Neutrophil (primary cell): ENCODE measurements at regions not wholly inside any gene's neighbourhood (a gene's known extent, or its start where the extent isn't known, plus 50 kb on each side); places are given as distances from the start of the nearest gene placed in this dataset.

ENCODE experiments used
- H3K27ac ChIP-seq: fragments of 200-600 bp; sonication (generic); 2 replicates; pipeline ENCODE4 v1.5.1; 2016; ENCODE audit warnings: mild to moderate bottlenecking, moderate library complexity
- H3K27me3 ChIP-seq: fragments of 200-600 bp; sonication (generic); 2 replicates; pipeline ENCODE4 v1.6.0; 2016; ENCODE audit warnings: mild to moderate bottlenecking
- H3K36me3 ChIP-seq: fragments of 200-600 bp; sonication (generic); 2 replicates; pipeline ENCODE4 v1.5.1; 2017
- H3K4me1 ChIP-seq, 2 experiments: fragments of 200-600 bp in 1 of 2; sonication (generic) in 1 of 2; 1 replicate in 1 of 2; 2 replicates in 1 of 2; pipeline versions ENCODE4 v1.5.1 to v1.6.1; 2013 to 2016; ENCODE audit warnings: low read depth in 1 of 2, low read length in 1 of 2, mild to moderate bottlenecking in 1 of 2, moderate library complexity in 1 of 2; ENCODE audit not compliant: control insufficient read depth in 1 of 2, insufficient read depth in 1 of 2
- H3K4me3 ChIP-seq, 2 experiments: fragments of 200-600 bp in 1 of 2; sonication (generic) in 1 of 2; 1 replicate in 1 of 2; 2 replicates in 1 of 2; pipeline ENCODE4 v1.5.1; 2013 to 2016; ENCODE audit warnings: low read depth in 1 of 2, low read length in 1 of 2, mild to moderate bottlenecking in 1 of 2, moderate library complexity in 1 of 2
- H3K9me3 ChIP-seq: fragments of 200-600 bp; sonication (generic); 2 replicates; pipeline ENCODE4 v1.5.1; 2016
- CTCF ChIP-seq: fragments of 200-600 bp; sonication (generic); IDR thresholded peaks from 2 replicates; pipeline ENCODE4 v1.5.1; 2016; ENCODE audit warnings: antibody characterized with exemption

DNA sequence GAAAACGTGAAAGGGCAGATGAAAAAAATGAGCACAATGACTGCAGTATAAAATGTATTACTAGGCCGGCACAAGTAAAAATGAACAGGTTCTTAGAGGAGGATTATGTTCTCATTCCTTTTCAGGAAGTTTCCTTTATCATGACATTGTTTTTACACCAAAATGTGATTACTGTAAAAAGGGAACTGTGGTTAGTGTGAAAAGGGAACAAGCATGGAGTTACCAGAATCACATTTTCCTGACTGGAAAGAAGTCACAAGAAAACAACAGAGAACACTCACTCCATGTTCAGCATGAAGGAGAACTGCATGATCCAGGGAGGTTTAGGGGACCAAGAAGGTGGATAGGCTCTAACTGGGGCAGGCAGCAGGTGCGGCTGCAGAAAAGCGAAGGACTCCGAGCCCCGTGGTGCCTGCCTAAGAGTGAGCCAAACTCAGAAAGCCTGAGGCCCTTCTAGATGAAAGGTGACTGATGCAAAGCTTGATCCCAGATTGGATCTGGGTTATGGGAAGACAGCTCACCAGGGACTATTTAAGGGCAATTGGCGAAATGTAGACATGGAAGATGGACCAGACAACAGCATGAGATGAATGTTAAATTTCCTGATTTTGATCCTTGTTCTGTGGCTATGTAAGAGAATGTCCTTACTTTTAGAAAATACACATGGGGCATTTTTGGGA is 77.3 kb downstream of the CCR1 start:
- H3K4me3 ChIP-seq = peak overlapping the region; percentile 51 to 64
- TF ChIP-seq CTCF = no peak
- peak overlapping the region; percentile 96 for H3K27ac ChIP-seq

DNA sequence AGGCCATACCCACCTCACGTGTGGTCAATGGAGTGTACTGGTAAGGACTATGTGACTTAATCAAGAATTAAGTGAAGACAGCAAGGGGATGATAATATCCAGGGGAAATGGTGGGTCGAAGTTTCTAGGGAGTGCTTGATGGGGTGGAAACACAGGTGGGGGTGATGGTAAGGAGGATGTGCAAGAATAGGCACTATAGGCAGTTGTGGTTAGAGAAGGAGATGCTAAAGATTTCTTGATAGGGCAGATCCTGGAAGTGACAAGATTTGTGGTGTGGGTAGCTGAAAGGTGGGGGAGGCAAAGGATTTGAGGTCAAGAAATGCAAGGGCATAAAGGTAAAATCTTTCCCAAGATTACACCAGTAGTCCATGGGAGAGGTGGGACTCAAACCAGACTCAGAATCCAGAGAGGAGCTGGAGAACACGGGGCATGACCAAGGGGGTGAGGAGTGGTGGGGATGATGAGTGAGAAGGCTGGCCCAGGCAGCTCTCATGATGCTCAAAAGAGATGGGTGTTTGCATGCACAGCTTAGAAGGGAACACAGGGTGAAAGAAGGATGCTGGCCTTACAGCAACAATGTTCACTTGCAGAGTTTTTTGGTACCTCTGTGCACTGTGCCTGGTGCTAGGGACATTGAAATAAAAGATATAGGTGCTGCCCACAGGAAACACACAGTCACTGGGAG is 78.4 kb downstream of the CCR1 start:
- no peaks in the 10 kb centered on the region for H3K9me3 ChIP-seq
- H3K27ac ChIP-seq = peak overlapping the region; percentile 96
- no peaks in the 10 kb centered on the region for H3K27me3 ChIP-seq
- no peaks in the 10 kb centered on the region for H3K36me3 ChIP-seq
- peak overlapping the region; percentile 51 to 64 for H3K4me3 ChIP-seq
- peaks cover 55 to 60% of the 10 kb centered on the region in 2 experiments for H3K4me1 ChIP-seq
- TF ChIP-seq CTCF = no peak

More for the DNA sequence above, 77.3 kb downstream of the CCR1 start:
- Histone ChIP-seq H3K36me3 (no peaks in the 10 kb centered on the region), H3K9me3 (no peaks in the 10 kb centered on the region), H3K27me3 (no peaks in the 10 kb centered on the region), H3K4me1 (peaks cover 50 to 54% of the 10 kb centered on the region in 2 experiments)

DNA sequence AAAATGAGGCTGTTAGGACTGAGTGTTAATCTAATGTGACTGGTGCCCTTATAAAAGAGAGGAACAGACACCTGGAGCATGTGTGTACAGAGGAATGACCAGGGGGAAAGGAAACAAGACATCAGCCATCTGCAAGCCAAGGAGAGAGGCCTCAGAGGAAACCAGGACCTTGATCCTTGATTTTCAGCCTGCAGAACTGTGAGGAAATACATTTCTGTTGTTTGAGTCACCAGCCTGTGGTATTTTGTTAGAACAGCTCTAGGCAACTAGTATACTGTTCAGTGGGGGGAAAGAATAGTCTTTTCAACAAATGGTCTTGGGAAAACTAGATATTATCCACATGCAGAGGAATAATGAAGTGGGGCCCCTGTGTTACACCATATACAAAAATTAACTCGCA is 80.6 kb downstream of the CCR1 start:
- no peaks in the 10 kb centered on the region for H3K9me3 ChIP-seq
- no peaks in the 10 kb centered on the region for H3K27me3 ChIP-seq
- TF ChIP-seq CTCF = no peak
- no peak overlapping the region for H3K4me3 ChIP-seq
- H3K4me1 ChIP-seq = peaks cover 53 to 58% of the 10 kb centered on the region in 2 experiments
- H3K27ac ChIP-seq = no peak overlapping the region
- no peaks in the 10 kb centered on the region for H3K36me3 ChIP-seq

DNA sequence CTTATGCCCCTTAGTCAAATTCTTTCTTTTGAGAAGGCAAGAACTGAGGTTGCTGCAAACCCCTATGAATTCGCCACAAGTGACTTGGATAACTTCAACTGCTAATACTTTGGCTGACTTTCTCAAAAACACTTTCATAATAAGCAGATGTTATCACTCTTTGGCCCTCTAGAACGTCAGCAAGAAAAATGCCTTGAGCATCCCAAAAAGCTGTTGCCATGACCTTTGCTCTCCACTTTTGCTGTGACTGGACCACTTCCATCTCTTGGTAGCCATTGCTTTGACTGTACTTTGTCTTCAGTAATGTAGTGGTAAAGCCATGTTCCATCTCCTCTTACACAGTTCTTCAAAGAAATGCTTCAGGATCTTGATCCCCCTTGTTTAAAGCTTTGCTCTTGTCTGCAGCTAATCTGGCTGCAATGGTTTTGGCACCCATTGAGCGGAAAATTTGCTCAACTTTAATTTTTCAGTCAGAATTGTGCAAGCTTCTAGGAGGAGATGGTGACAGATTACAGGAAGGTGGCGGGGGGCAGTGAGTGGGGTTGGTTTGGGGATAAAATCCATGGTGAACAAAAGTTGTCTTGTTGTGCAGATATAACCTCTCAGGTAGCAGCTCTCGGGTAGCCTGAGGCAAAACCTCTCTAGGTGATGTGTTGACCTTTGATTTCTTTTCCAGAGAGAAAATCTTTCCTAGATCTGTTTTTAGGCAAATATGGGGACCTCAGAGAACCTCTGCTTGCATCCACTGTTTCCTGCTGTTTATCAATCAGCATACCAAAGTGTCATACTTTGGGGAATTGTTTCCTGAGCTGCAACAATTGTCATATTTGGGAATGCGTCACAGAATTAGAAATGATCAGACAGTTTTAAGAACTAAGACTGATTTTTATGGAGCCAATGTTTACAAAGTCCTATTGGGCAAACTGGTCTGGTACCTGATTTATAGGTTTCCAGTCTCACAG is 83.6 kb downstream of the CCR1 start:
- H3K27me3 ChIP-seq = no peaks in the 10 kb centered on the region
- H3K4me3 ChIP-seq = no peak overlapping the region
- peak overlapping the region; percentile 52 for H3K27ac ChIP-seq
- H3K36me3 ChIP-seq = no peaks in the 10 kb centered on the region
- H3K4me1 ChIP-seq = peaks cover 23 to 28% of the 10 kb centered on the region in 2 experiments
- H3K9me3 ChIP-seq = no peaks in the 10 kb centered on the region
- no peak for TF ChIP-seq CTCF

DNA sequence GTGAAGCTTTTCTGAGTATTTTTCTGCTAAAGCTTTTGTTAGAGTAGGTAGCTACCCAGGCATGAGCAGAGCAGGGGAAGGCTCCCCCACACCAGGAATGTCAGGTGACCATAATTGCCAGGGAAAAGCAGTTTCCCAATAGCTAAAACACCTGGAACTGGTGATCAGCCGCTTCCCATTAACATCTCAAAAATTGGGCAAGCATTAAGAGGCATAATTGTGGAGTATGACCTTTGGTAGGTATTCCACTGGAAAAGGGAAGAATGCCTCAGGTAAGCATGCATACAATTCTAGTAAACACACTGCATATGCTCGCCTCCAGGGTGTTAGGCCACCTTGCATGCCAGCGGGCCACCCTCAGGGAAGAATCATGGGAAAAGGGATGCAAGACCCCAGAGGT is 84.5 kb downstream of the CCR1 start:
- Histone ChIP-seq H3K4me3 (no peak overlapping the region), H3K27ac (peak overlapping the region; percentile 52), H3K36me3 (no peaks in the 10 kb centered on the region), H3K9me3 (no peaks in the 10 kb centered on the region), H3K27me3 (no peaks in the 10 kb centered on the region), H3K4me1 (peaks cover 19 to 25% of the 10 kb centered on the region in 2 experiments)
- TF ChIP-seq CTCF = no peak
